CD4-positive, CD25-positive, alpha-beta regulatory T cell (primary cell): ENCODE measurements at regions not wholly inside any gene's neighbourhood (a gene's known extent, or its start where the extent isn't known, plus 50 kb on each side); places are given as distances from the start of the nearest gene placed in this dataset.

Source experiments
- ATAC-seq, 2 donors: fragments of 150-1000 bp; cut with Tn5 transposase; one replicate each; pipeline ENCODE4 v1.10.0; 2021; ENCODE audit warnings: low read depth in 2 of 2, moderate number of reproducible peaks in 2 of 2, moderate library complexity in 1 of 2
- DNase-seq, 3 donors: peaks; one replicate each; pipeline versions ENCODE4 v3.0.0 to v3.0.0-alpha.2; 2012 to 2022; ENCODE audit warnings: mixed read lengths in 1 of 3
- H3K27ac ChIP-seq: one replicate; pipeline ENCODE4 v1.7.0; 2013; ENCODE audit warnings: mild to moderate bottlenecking, low read length; ENCODE audit not compliant: insufficient read depth, poor library complexity, severe bottlenecking
- H3K27me3 ChIP-seq: one replicate; pipeline ENCODE4 v1.7.0; 2013; ENCODE audit warnings: low read length; ENCODE audit not compliant: control insufficient read depth, insufficient read depth
- H3K36me3 ChIP-seq: one replicate; pipeline ENCODE4 v1.7.0; 2013; ENCODE audit warnings: mild to moderate bottlenecking, low read length, moderate library complexity; ENCODE audit not compliant: control insufficient read depth, insufficient read depth
- H3K4me1 ChIP-seq: 2 replicates; pipeline ENCODE4 v1.7.0; 2013; ENCODE audit warnings: mild to moderate bottlenecking, low read length; ENCODE audit not compliant: insufficient read depth, control insufficient read depth, poor library complexity, severe bottlenecking
- H3K4me3 ChIP-seq: one replicate; pipeline ENCODE4 v1.7.0; 2013; ENCODE audit warnings: low read depth, mild to moderate bottlenecking, low read length, moderate library complexity
- H3K9me3 ChIP-seq, 2 experiments: 1 replicate in 1 of 2; 2 replicates in 1 of 2; pipeline ENCODE4 v1.7.0; 2013; ENCODE audit warnings: low read length in 2 of 2, mild to moderate bottlenecking in 1 of 2, moderate library complexity in 1 of 2; ENCODE audit not compliant: control insufficient read depth in 2 of 2
- H3K27ac Mint-ChIP-seq, 3 donors: one replicate each; pipeline ENCODE4 v1.8.0; 2020 to 2022; ENCODE audit warnings: mild to moderate bottlenecking in 3 of 3, mixed read lengths in 3 of 3, moderate library complexity in 2 of 3
- H3K27me3 Mint-ChIP-seq: one replicate; pipeline ENCODE4 v1.8.0; 2022; ENCODE audit warnings: mild to moderate bottlenecking, mixed read lengths
- H3K36me3 Mint-ChIP-seq: one replicate; pipeline ENCODE4 v1.8.0; 2020; ENCODE audit warnings: mixed read lengths
- H3K4me1 Mint-ChIP-seq, 4 donors: one replicate each; pipeline ENCODE4 v1.8.0; 2020 to 2022; ENCODE audit warnings: mixed read lengths in 4 of 4, mild to moderate bottlenecking in 1 of 4
- H3K4me3 Mint-ChIP-seq, 4 donors: one replicate each; pipeline ENCODE4 v1.8.0; 2020 to 2022; ENCODE audit warnings: mild to moderate bottlenecking in 4 of 4, mixed read lengths in 4 of 4, moderate library complexity in 3 of 4
- H3K9me3 Mint-ChIP-seq, 7 donors: one replicate each; pipeline ENCODE4 v1.8.0; 2020 to 2022; ENCODE audit warnings: mixed read lengths in 7 of 7, mild to moderate bottlenecking in 3 of 7, moderate library complexity in 2 of 7

GRCh38 chr3:151979906-151980305 is 106.5 kb downstream of the SUCNR1 start:
- peaks cover 0 to 7% (median 0%) of the 10 kb centered on the region in 7 donors for H3K9me3 Mint-ChIP-seq
- H3K27ac Mint-ChIP-seq = no peak overlapping the region
- no peaks in the 10 kb centered on the region for H3K27me3 ChIP-seq
- no peaks in the 10 kb centered on the region for H3K36me3 Mint-ChIP-seq
- H3K4me3 Mint-ChIP-seq = no peak overlapping the region
- peaks cover 0 to 4% (median 0%) of the 10 kb centered on the region in 4 donors for H3K4me1 Mint-ChIP-seq
- ATAC-seq (no peak), DNase-seq (no peak)
- peaks cover 0 to 2% of the 10 kb centered on the region in 2 experiments for H3K9me3 ChIP-seq
- H3K27ac ChIP-seq = no peak overlapping the region
- H3K27me3 Mint-ChIP-seq = peaks cover 20% of the 10 kb centered on the region
- no peaks in the 10 kb centered on the region for H3K4me1 ChIP-seq
- no peak overlapping the region for H3K4me3 ChIP-seq
- H3K36me3 ChIP-seq = no peaks in the 10 kb centered on the region

- no peaks in the 10 kb centered on the region for H3K4me1 Mint-ChIP-seq
- H3K27me3 Mint-ChIP-seq = peaks cover 25% of the 10 kb centered on the region
- peaks cover 2% of the 10 kb centered on the region for H3K27me3 ChIP-seq
- no peak for ATAC-seq
- no peaks in the 10 kb centered on the region for H3K36me3 ChIP-seq
- no peaks in the 10 kb centered on the region for H3K36me3 Mint-ChIP-seq
- no peaks in the 10 kb centered on the region for H3K4me1 ChIP-seq
- H3K9me3 ChIP-seq = peaks cover 0 to 2% of the 10 kb centered on the region in 2 experiments
- no peak overlapping the region for H3K4me3 Mint-ChIP-seq
- no peak overlapping the region for H3K4me3 ChIP-seq
- H3K27ac ChIP-seq = no peak overlapping the region
- DNase-seq = no peak
- peaks cover 0 to 7% (median 0%) of the 10 kb centered on the region in 7 donors for H3K9me3 Mint-ChIP-seq
- H3K27ac Mint-ChIP-seq = no peak overlapping the region
Observed at GRCh38 chr3:151983538-151983937, 110.1 kb downstream of the SUCNR1 start.

GRCh38 chr3:151985787-151986430 is 112.5 kb downstream of the SUCNR1 start:
- H3K36me3 ChIP-seq = no peaks in the 10 kb centered on the region
- H3K4me1 ChIP-seq = no peaks in the 10 kb centered on the region
- H3K4me1 Mint-ChIP-seq = no peaks in the 10 kb centered on the region
- no peak overlapping the region for H3K27ac Mint-ChIP-seq
- H3K9me3 Mint-ChIP-seq = peaks cover 0 to 7% (median 0%) of the 10 kb centered on the region in 7 donors
- DNase-seq (no peak), ATAC-seq (no peak)
- no peak overlapping the region for H3K4me3 Mint-ChIP-seq
- H3K27me3 Mint-ChIP-seq = peaks cover 27% of the 10 kb centered on the region
- no peak overlapping the region for H3K4me3 ChIP-seq
- no peak overlapping the region for H3K27ac ChIP-seq
- H3K36me3 Mint-ChIP-seq = no peaks in the 10 kb centered on the region
- H3K27me3 ChIP-seq = peaks cover 6% of the 10 kb centered on the region
- H3K9me3 ChIP-seq = peaks cover 0 to 2% of the 10 kb centered on the region in 2 experiments

GRCh38 chr3:151987893-151988292 is 114.5 kb downstream of the SUCNR1 start:
- peaks cover 26% of the 10 kb centered on the region for H3K27me3 Mint-ChIP-seq
- H3K4me1 ChIP-seq = no peaks in the 10 kb centered on the region
- peaks cover 6% of the 10 kb centered on the region for H3K27me3 ChIP-seq
- no peaks in the 10 kb centered on the region for H3K36me3 Mint-ChIP-seq
- ATAC-seq (no peak), DNase-seq (no peak)
- no peaks in the 10 kb centered on the region for H3K9me3 ChIP-seq
- no peak overlapping the region for H3K27ac Mint-ChIP-seq
- no peaks in the 10 kb centered on the region for H3K4me1 Mint-ChIP-seq
- H3K9me3 Mint-ChIP-seq = peaks cover 0 to 1% (median 0%) of the 10 kb centered on the region in 7 donors
- no peak overlapping the region for H3K4me3 Mint-ChIP-seq
- no peaks in the 10 kb centered on the region for H3K36me3 ChIP-seq
- no peak overlapping the region for H3K4me3 ChIP-seq
- no peak overlapping the region for H3K27ac ChIP-seq

GRCh38 chr3:151989621-151990020 is 116.2 kb downstream of the SUCNR1 start:
- Histone ChIP-seq H3K27ac (no peak overlapping the region), H3K36me3 (no peaks in the 10 kb centered on the region), H3K9me3 (no peaks in the 10 kb centered on the region), H3K4me1 (no peaks in the 10 kb centered on the region), H3K4me3 (no peak overlapping the region), H3K27me3 (peaks cover 6% of the 10 kb centered on the region)
- no peak for DNase-seq
- H3K4me3 Mint-ChIP-seq = no peak overlapping the region
- H3K27ac Mint-ChIP-seq = no peak overlapping the region
- no peaks in the 10 kb centered on the region for H3K4me1 Mint-ChIP-seq
- H3K9me3 Mint-ChIP-seq = peaks cover 0 to 1% (median 0%) of the 10 kb centered on the region in 7 donors
- peaks cover 31% of the 10 kb centered on the region for H3K27me3 Mint-ChIP-seq
- H3K36me3 Mint-ChIP-seq = no peaks in the 10 kb centered on the region
- no peak for ATAC-seq

- Histone ChIP-seq H3K36me3 (no peaks in the 10 kb centered on the region), H3K4me3 (no peak overlapping the region), H3K9me3 (no peaks in the 10 kb centered on the region), H3K27ac (no peak overlapping the region), H3K4me1 (no peaks in the 10 kb centered on the region), H3K27me3 (peaks cover 6% of the 10 kb centered on the region)
- H3K27me3 Mint-ChIP-seq = peaks cover 27% of the 10 kb centered on the region
- DNase-seq (no peak), ATAC-seq (no peak)
- peaks cover 0 to 1% (median 0%) of the 10 kb centered on the region in 7 donors for H3K9me3 Mint-ChIP-seq
- H3K4me1 Mint-ChIP-seq = no peaks in the 10 kb centered on the region
- H3K36me3 Mint-ChIP-seq = no peaks in the 10 kb centered on the region
- H3K4me3 Mint-ChIP-seq = no peak overlapping the region
- H3K27ac Mint-ChIP-seq = no peak overlapping the region
Observed at GRCh38 chr3:151990696-151991376, 117.4 kb downstream of the SUCNR1 start.

- Histone ChIP-seq H3K27me3 (peaks cover 6% of the 10 kb centered on the region), H3K4me3 (no peak overlapping the region), H3K27ac (no peak overlapping the region), H3K36me3 (no peaks in the 10 kb centered on the region), H3K9me3 (no peaks in the 10 kb centered on the region), H3K4me1 (no peaks in the 10 kb centered on the region)
- no peak overlapping the region for H3K27ac Mint-ChIP-seq
- no peaks in the 10 kb centered on the region for H3K4me1 Mint-ChIP-seq
- H3K9me3 Mint-ChIP-seq = no peaks in the 10 kb centered on the region
- no peak overlapping the region for H3K4me3 Mint-ChIP-seq
- peaks cover 36% of the 10 kb centered on the region for H3K27me3 Mint-ChIP-seq
- no peak for DNase-seq
- H3K36me3 Mint-ChIP-seq = no peaks in the 10 kb centered on the region
- ATAC-seq = no peak
Observed at GRCh38 chr3:151992326-151993041, 119.0 kb downstream of the SUCNR1 start.
